ENCODE measurements at regions not wholly inside any gene's neighbourhood (a gene's known extent, or its start where the extent isn't known, plus 50 kb on each side); places are given as distances from the start of the nearest gene placed in this dataset.

DNA sequence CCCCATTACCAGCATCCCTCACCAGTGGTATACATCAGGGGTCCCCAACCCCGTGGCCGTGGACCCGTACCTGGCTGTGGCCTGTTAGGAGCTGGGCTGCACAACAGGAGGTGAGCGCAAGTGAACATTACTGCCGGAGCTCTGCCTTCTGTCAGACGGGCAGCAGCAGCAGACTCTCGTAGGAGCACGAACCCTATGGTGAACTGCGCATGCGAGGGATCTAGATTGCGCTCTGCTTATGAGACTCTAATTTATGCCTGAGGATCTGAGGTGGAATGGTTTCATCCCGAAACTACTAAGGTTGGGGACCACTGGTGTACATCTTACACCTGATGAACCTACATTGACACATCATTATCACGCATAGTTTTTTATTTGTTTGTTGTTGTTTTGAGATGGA is 52.8 kb upstream of the DHX15 start:
- Histone ChIP-seq H3K27ac (no peak overlapping the region), H3K27me3 (no peaks in the 10 kb centered on the region), H3K36me3 (no peaks in the 10 kb centered on the region), H3K4me1 (no peaks in the 10 kb centered on the region), H3K4me3 (no peak overlapping the region), H3K9me3 (no peaks in the 10 kb centered on the region)
- intact Hi-C loops (cut with DNase I) = no loop called here
- DNase-seq = no peak
- TF ChIP-seq POLR2AphosphoS5 (IDR thresholded peaks at IDR 0.05) (no peak), EP300 (IDR thresholded peaks at IDR 0.05) (no peak), POLR2A (IDR thresholded peaks at IDR 0.05) (no peak)
- TF ChIP-seq, protein P1, sequence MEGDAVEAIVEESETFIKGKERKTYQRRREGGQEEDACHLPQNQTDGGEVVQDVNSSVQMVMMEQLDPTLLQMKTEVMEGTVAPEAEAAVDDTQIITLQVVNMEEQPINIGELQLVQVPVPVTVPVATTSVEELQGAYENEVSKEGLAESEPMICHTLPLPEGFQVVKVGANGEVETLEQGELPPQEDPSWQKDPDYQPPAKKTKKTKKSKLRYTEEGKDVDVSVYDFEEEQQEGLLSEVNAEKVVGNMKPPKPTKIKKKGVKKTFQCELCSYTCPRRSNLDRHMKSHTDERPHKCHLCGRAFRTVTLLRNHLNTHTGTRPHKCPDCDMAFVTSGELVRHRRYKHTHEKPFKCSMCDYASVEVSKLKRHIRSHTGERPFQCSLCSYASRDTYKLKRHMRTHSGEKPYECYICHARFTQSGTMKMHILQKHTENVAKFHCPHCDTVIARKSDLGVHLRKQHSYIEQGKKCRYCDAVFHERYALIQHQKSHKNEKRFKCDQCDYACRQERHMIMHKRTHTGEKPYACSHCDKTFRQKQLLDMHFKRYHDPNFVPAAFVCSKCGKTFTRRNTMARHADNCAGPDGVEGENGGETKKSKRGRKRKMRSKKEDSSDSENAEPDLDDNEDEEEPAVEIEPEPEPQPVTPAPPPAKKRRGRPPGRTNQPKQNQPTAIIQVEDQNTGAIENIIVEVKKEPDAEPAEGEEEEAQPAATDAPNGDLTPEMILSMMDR (IDR thresholded peaks at IDR 0.05) = no peak
- WGBS, 2 donors = 95 to 98% methylated on average over 13 of the region's 13 CpGs

DNA sequence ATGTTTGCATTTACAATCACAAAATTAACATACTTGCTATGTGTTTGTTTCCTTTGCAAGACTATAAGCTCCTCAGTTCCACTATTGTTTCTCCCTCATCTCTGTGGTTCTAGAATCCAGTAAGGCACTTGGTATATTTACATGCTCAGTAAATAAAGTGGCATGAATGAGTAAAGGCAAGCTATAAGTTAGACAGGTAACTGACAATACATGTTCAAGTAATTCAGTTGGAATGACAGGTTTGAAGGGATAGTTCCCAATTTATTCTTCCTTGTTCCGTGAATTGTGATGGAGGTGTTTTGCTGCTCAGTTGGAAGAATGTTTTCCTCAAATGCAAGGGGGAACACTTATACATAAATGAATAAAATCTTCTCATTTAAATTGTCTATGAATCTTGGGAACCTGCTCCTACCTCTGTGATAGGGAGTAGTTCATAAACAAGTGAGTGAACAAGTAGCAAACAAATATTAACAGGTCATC is 54.1 kb upstream of the DHX15 start:
- Histone ChIP-seq H3K4me1 (peaks cover 0 to 9% (median 7%) of the 10 kb centered on the region in 4 donors), H3K4me3 (no peak overlapping the region), H3K27ac (no peak overlapping the region), H3K9me3 (no peaks in the 10 kb centered on the region), H3K36me3 (no peaks in the 10 kb centered on the region), H3K27me3 (no peaks in the 10 kb centered on the region)
- DNase-seq = no peak
- TF ChIP-seq POLR2A (IDR thresholded peaks at IDR 0.05) = no peak
- TF ChIP-seq, protein P1 (IDR thresholded peaks at IDR 0.05) = no peak
- TF ChIP-seq EP300 (IDR thresholded peaks at IDR 0.05) = no peak
- no peak for TF ChIP-seq POLR2AphosphoS5 (IDR thresholded peaks at IDR 0.05)
- 61 to 86% methylated on average over 1 of the region's 1 CpG for WGBS, 2 donors
- intact Hi-C loops (cut with DNase I) = no loop called here

DNA sequence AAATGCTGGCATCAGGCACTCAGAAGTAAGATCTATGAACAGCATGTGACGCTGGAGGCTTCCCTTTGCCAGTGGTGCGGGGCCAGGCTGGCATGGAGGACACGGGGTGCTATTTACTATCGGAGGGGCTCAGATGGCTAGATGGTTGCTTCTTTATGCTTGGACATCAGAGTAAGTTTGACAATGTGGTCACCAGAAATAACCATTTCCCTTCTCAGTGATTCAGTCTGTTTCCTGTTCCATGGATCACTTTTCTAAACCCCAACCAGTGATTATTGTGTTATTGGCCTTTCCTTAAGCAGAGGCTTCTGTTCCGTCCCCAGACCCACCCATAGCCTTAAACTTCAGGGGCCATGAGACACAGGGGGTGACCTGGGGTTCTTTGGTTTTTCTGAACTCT is 55.4 kb upstream of the DHX15 start:
- TF ChIP-seq, protein P1 (IDR thresholded peaks at IDR 0.05) = no peak
- TF ChIP-seq EP300 (IDR thresholded peaks at IDR 0.05) (no peak), POLR2A (IDR thresholded peaks at IDR 0.05) (no peak), POLR2AphosphoS5 (IDR thresholded peaks at IDR 0.05) (no peak)
- Histone ChIP-seq H3K27me3 (no peaks in the 10 kb centered on the region), H3K36me3 (no peaks in the 10 kb centered on the region), H3K4me1 (peaks cover 0 to 13% (median 7%) of the 10 kb centered on the region in 4 donors), H3K9me3 (no peaks in the 10 kb centered on the region), H3K27ac (no peak overlapping the region), H3K4me3 (no peak overlapping the region)
- WGBS, 2 donors = 80 to 88% methylated on average over 5 of the region's 5 CpGs
- DNase-seq = no peak
- intact Hi-C loops (cut with DNase I) = no loop called here

DNA sequence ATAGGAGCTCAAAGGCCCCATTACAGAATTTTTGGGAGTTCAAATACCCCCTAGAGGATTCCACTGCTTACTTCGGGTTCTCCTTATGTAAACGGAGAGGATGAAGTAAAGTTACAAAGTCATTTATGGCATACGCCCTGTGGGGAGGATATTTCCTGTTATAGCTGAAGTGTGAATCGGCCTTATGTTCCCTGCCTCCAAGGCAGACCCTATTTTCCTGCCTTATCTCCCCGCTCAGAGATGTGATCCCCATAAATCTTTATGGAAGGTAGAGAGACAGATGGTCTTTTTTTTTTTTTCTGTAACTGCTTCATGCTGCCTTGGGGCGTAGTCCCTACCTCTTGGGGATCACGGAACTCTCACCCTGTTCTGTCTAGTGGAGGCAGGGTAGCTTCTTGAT is 56.0 kb upstream of the DHX15 start:
- 9 to 46% methylated on average over 7 of the region's 7 CpGs for WGBS, 2 donors
- Histone ChIP-seq H3K36me3 (no peaks in the 10 kb centered on the region), H3K4me3 (no peak overlapping the region), H3K27ac (no peak overlapping the region), H3K27me3 (no peaks in the 10 kb centered on the region), H3K4me1 (peaks cover 0 to 19% (median 13%) of the 10 kb centered on the region in 4 donors), H3K9me3 (no peaks in the 10 kb centered on the region)
- TF ChIP-seq EP300 (IDR thresholded peaks at IDR 0.05) = no peak
- TF ChIP-seq, protein P1 (IDR thresholded peaks at IDR 0.05) = no peak
- no peak for TF ChIP-seq POLR2AphosphoS5 (IDR thresholded peaks at IDR 0.05)
- TF ChIP-seq POLR2A (IDR thresholded peaks at IDR 0.05) = no peak
- DNase-seq = no peak
- intact Hi-C loops (cut with DNase I) = no loop called here

DNA sequence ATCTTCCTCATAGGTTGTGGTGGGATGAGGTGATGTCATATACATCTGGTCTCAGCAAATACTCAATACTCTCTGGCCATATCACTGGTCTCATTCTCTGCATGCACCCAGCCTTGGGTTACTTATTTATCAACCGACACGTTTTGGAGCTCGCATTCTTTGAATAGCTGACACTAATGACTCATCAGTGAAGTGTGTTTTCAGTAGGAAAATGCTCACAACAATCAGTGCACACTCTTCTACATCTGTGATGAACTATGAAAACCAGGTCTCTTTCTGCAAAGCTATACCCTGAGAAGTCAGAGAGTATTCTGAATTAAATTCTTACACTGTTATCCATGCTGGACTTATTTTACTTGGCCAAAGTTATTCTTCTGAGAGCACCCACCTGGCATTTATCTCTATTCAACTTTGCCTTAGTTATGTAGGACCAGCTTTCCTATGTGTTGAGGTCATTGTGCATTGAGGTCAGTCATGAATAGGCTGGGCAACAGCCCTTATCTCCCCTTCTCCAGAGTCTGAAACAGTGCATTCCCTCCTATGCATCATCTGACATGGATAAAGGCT is 58.7 kb upstream of the DHX15 start:
- TF ChIP-seq POLR2AphosphoS5 (IDR thresholded peaks at IDR 0.05) (no peak), EP300 (IDR thresholded peaks at IDR 0.05) (no peak), POLR2A (IDR thresholded peaks at IDR 0.05) (no peak)
- TF ChIP-seq, protein P1 (IDR thresholded peaks at IDR 0.05) = no peak

More for the DNA sequence above, 58.7 kb upstream of the DHX15 start:
- Histone ChIP-seq H3K4me3 (no peak overlapping the region), H3K27me3 (no peaks in the 10 kb centered on the region), H3K4me1 (peaks cover 0 to 27% (median 22%) of the 10 kb centered on the region in 4 donors), H3K36me3 (no peaks in the 10 kb centered on the region), H3K9me3 (no peaks in the 10 kb centered on the region), H3K27ac (no peak overlapping the region)
- DNase-seq = no peak
- 7 to 53% methylated on average over 3 of the region's 3 CpGs for WGBS, 2 donors
- intact Hi-C loops (cut with DNase I) = no loop called here
